ENCODE measurements at regions not wholly inside any gene's neighbourhood (a gene's known extent, or its start where the extent isn't known, plus 50 kb on each side); places are given as distances from the start of the nearest gene placed in this dataset.

- in situ Hi-C loops (cut with MboI; ENCODE audit: low pct_unique_long_range_greater_than_20kb, low sequenced_read_pairs) = no loop called here
- no peak for DNase-seq
Measured at GRCh38 chr4:134812611-134813010, 611.0 kb upstream of the PABPC4L start.

- in situ Hi-C loops (cut with MboI; ENCODE audit: low pct_unique_long_range_greater_than_20kb, low sequenced_read_pairs) = no loop called here
- no peak for DNase-seq
Measured at GRCh38 chr4:134807231-134807745, 605.7 kb upstream of the PABPC4L start.

- in situ Hi-C loops (cut with MboI; ENCODE audit: low pct_unique_long_range_greater_than_20kb, low sequenced_read_pairs) = no loop called here
- DNase-seq = no peak
Measured at GRCh38 chr4:134798573-134798972, 597.0 kb upstream of the PABPC4L start.

- DNase-seq = no peak
- in situ Hi-C loops (cut with MboI; ENCODE audit: low pct_unique_long_range_greater_than_20kb, low sequenced_read_pairs) = no loop called here
Measured at GRCh38 chr4:134787315-134787714, 585.7 kb upstream of the PABPC4L start.

- in situ Hi-C loops (cut with MboI; ENCODE audit: low pct_unique_long_range_greater_than_20kb, low sequenced_read_pairs) = no loop called here
- no peak for DNase-seq
Measured at GRCh38 chr4:134780244-134780643, 578.7 kb upstream of the PABPC4L start.

GRCh38 chr4:134777606-134778005 is 576.0 kb upstream of the PABPC4L start:
- in situ Hi-C loops (cut with MboI; ENCODE audit: low pct_unique_long_range_greater_than_20kb, low sequenced_read_pairs) = no loop called here
- DNase-seq = no peak

- DNase-seq = no peak
- in situ Hi-C loops (cut with MboI; ENCODE audit: low pct_unique_long_range_greater_than_20kb, low sequenced_read_pairs) = no loop called here
Measured at GRCh38 chr4:134773497-134774000, 572.0 kb upstream of the PABPC4L start.

- peak; percentile 16 for DNase-seq
- in situ Hi-C loops (cut with MboI; ENCODE audit: low pct_unique_long_range_greater_than_20kb, low sequenced_read_pairs) = no loop called here
Measured at GRCh38 chr4:134762053-134762452, 560.5 kb upstream of the PABPC4L start.

GRCh38 chr4:134756421-134756820 is 554.8 kb upstream of the PABPC4L start:
- DNase-seq = no peak
- in situ Hi-C loops (cut with MboI; ENCODE audit: low pct_unique_long_range_greater_than_20kb, low sequenced_read_pairs) = no loop called here

- DNase-seq = no peak
- in situ Hi-C loops (cut with MboI; ENCODE audit: low pct_unique_long_range_greater_than_20kb, low sequenced_read_pairs) = no loop called here
Measured at GRCh38 chr4:134754301-134755019, 552.9 kb upstream of the PABPC4L start.

- in situ Hi-C loops (cut with MboI; ENCODE audit: low pct_unique_long_range_greater_than_20kb, low sequenced_read_pairs) = no loop called here
- no peak for DNase-seq
Measured at GRCh38 chr4:134753390-134753789, 551.8 kb upstream of the PABPC4L start.

GRCh38 chr4:134747108-134747805 is 545.7 kb upstream of the PABPC4L start:
- DNase-seq = no peak
- in situ Hi-C loops (cut with MboI; ENCODE audit: low pct_unique_long_range_greater_than_20kb, low sequenced_read_pairs) = no loop called here

- in situ Hi-C loops (cut with MboI; ENCODE audit: low pct_unique_long_range_greater_than_20kb, low sequenced_read_pairs) = no loop called here
- DNase-seq = peak; percentile 3
Measured at GRCh38 chr4:134740290-134740689, 538.7 kb upstream of the PABPC4L start.

GRCh38 chr4:134735901-134736300 is 534.3 kb upstream of the PABPC4L start:
- in situ Hi-C loops (cut with MboI; ENCODE audit: low pct_unique_long_range_greater_than_20kb, low sequenced_read_pairs) = no loop called here
- DNase-seq = no peak

GRCh38 chr4:134727696-134728095 is 526.1 kb upstream of the PABPC4L start:
- in situ Hi-C loops (cut with MboI; ENCODE audit: low pct_unique_long_range_greater_than_20kb, low sequenced_read_pairs) = no loop called here
- no peak for DNase-seq

GRCh38 chr4:134722306-134722705 is 520.7 kb upstream of the PABPC4L start:
- in situ Hi-C loops (cut with MboI; ENCODE audit: low pct_unique_long_range_greater_than_20kb, low sequenced_read_pairs) = no loop called here
- DNase-seq = no peak

GRCh38 chr4:134720030-134720429 is 518.4 kb upstream of the PABPC4L start:
- in situ Hi-C loops (cut with MboI; ENCODE audit: low pct_unique_long_range_greater_than_20kb, low sequenced_read_pairs) = no loop called here
- no peak for DNase-seq

GRCh38 chr4:134708616-134709015 is 507.0 kb upstream of the PABPC4L start:
- no peak for DNase-seq
- in situ Hi-C loops (cut with MboI; ENCODE audit: low pct_unique_long_range_greater_than_20kb, low sequenced_read_pairs) = no loop called here

GRCh38 chr4:134708026-134708425 is 506.4 kb upstream of the PABPC4L start:
- in situ Hi-C loops (cut with MboI; ENCODE audit: low pct_unique_long_range_greater_than_20kb, low sequenced_read_pairs) = no loop called here
- DNase-seq = no peak

GRCh38 chr4:134702374-134702773 is 500.8 kb upstream of the PABPC4L start:
- no peak for DNase-seq
- in situ Hi-C loops (cut with MboI; ENCODE audit: low pct_unique_long_range_greater_than_20kb, low sequenced_read_pairs) = no loop called here
